GM12872 (cell line): ENCODE measurements at regions not wholly inside any gene's neighbourhood (a gene's known extent, or its start where the extent isn't known, plus 50 kb on each side); places are given as distances from the start of the nearest gene placed in this dataset.

Experiments
- TF ChIP-seq, protein P1 (sequence below): IDR thresholded peaks from 3 replicates; pipeline ENCODE4 v1.5.1; 2011; ENCODE audit warnings: low read depth, mild to moderate bottlenecking, low read length, moderate library complexity; ENCODE audit not compliant: insufficient read depth

DNA sequence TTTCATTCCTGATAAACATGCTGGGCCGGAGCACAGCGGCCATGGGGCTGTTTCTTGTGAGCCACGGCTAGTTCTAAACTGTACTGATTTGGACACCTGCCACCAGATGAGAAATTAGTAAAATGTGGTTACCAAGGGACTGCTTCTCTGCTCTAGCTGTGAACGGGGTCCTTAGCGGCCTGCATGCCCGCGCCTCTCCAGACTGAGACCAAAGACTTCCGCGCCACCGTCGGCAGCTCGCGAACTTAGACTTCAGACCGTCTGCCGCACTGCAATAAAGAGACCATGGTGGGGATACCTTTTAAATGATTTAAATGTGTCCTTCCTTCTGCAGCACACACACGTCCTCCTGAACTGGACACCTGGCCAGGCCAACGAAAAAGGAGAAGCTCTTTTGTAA is 116.4 kb downstream of the BMS1 start:
- TF ChIP-seq, protein P1, sequence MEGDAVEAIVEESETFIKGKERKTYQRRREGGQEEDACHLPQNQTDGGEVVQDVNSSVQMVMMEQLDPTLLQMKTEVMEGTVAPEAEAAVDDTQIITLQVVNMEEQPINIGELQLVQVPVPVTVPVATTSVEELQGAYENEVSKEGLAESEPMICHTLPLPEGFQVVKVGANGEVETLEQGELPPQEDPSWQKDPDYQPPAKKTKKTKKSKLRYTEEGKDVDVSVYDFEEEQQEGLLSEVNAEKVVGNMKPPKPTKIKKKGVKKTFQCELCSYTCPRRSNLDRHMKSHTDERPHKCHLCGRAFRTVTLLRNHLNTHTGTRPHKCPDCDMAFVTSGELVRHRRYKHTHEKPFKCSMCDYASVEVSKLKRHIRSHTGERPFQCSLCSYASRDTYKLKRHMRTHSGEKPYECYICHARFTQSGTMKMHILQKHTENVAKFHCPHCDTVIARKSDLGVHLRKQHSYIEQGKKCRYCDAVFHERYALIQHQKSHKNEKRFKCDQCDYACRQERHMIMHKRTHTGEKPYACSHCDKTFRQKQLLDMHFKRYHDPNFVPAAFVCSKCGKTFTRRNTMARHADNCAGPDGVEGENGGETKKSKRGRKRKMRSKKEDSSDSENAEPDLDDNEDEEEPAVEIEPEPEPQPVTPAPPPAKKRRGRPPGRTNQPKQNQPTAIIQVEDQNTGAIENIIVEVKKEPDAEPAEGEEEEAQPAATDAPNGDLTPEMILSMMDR = no peak

DNA sequence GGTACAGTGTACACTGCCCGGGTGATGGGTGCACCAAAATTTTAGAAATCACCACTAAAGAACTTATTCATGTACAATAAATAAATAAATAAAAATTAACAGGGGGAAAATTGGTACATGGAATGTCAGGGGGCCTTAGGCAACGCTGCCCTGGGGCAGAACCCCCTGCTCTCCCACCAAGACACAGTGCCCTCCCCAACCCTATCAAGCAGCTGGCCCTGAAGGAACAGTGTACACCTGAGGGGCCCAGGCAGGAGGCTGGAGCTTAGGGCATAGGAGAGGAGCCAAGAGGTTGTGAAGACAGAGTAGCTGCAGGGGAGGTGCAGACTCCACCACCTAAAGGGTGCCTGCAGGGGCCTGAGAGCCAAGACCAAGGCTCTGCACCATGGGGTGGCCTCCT is 128.8 kb downstream of the BMS1 start:
- TF ChIP-seq, protein P1 = no peak

DNA sequence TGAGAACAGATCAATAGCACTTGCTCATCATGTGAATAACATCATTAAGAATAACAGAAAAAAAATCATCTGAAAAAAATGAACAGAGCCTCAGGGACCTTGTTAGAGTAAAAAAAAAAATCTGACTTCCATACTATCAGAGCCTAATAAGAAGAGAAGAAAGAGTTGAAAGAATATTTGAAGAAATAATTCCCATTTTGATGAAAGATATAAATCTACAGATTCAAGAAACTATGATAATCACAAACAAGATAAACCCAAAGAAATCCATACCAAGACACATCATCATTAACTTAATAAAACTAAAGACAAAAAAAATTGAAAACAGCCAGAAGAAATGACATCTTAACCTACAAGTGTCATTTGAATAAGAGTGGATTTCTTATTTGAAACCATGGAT is 134.4 kb downstream of the BMS1 start:
- TF ChIP-seq, protein P1 = no peak

GRCh38 chr10:42917821-42918220 is 135.2 kb downstream of the BMS1 start:
- TF ChIP-seq, protein P1 = no peak

DNA sequence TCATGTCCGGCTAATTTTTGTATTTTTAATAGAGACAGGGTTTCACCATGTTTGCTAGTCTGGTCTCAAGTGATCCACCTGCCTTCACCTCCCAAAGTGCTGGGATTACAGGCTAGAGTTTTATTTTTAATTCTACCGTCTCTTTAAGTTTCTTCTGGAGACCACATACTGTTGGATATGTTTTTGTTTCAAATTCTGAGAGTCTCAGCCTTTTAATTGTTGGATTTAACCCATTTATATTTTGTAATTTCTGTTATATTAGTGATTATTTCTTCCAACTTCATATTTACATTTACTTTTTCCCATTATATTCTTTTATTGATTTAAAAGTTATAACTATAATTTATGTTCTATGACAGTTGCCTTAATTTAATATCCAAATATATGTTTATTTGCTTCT is 139.4 kb downstream of the BMS1 start:
- TF ChIP-seq, protein P1 = no peak

- TF ChIP-seq, protein P1 = no peak
Measured at GRCh38 chr10:42924484-42924883, 141.9 kb downstream of the BMS1 start.

- TF ChIP-seq, protein P1 = no peak
Measured at GRCh38 chr10:42926843-42927242, 144.2 kb downstream of the BMS1 start.

GRCh38 chr10:42928064-42928463 is 145.5 kb downstream of the BMS1 start:
- TF ChIP-seq, protein P1 = no peak
